Midbrain (tissue), 1 donor: ENCODE measurements at regions not wholly inside any gene's neighbourhood (a gene's known extent, or its start where the extent isn't known, plus 50 kb on each side); places are given as distances from the start of the nearest gene placed in this dataset.
"Not testable (repeated sequence)": the region's sequence is repeated elsewhere in the genome, so short reads cannot be mapped to it uniquely, and the experiment has no call there.

ENCODE experiments used
- DNase-seq: peaks from one replicate; lab custom pipeline; 2025; lab: John Stamatoyannopoulos, UW

DNA sequence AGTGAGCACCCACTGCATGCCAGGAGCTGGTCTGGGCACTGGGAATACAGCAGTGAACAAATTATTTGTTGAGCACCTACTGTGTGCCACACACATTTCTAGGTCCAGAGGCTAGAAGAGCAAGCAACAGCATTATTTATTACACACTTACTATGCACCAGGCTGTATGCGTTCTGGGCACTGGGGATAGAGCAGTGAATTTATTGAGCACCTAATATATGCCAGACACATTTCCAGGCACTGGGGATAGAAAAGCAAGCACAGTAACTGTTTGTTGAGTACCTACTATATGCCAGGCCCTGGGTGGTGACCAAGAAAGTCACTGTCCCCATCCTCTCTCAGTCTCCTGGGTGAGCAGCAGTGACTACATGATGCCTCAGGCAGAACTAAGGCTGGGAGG is 107.5 kb upstream of the NCOR2 start:
- no peak for DNase-seq

DNA sequence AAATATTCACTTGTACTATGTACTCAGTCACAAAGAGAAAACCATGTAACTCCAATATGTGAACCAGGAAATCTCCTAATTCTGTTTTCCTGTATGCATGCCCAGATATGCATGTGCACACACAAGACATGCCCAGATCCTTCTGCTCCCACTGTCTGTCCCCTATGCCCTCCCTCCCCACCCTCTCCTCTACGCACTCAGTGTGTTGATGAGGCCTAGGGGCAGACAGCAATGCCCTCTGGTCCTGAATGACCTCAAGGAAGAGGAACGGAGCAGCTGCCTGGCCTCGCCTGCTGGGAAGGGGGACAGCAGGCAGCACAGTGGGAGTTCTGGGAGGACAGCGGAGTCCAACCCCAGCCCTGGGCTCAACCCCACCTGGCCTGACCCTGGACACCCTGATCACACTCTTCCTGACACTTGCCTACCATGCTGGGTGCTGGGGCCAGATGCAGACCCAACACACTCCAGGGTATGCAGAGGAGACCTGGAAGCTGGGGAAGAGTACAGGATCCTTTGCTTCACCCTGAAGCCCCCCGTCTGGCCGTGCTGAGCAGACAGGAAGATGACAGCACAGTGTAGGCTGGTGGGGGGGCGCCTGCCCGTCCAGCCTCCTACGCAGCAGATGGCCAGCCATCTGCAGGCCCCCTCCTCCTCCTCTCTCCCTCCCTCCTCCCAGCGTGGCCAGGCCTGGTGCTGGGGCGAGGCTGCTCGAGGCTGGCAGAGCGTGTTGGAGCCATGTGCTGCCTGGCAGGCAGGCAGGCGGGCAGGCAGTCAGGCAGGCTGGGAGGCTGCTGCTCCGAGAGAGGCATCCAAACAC is 106.6 kb upstream of the NCOR2 start:
- DNase-seq: peak; percentile 86

- DNase-seq: not testable (repeated sequence)
These were observed 101.9 kb upstream of the NCOR2 start for GRCh38 chr12:124669271-124669721.

GRCh38 chr12:124668602-124669001 is 101.2 kb upstream of the NCOR2 start:
- DNase-seq: no peak

DNA sequence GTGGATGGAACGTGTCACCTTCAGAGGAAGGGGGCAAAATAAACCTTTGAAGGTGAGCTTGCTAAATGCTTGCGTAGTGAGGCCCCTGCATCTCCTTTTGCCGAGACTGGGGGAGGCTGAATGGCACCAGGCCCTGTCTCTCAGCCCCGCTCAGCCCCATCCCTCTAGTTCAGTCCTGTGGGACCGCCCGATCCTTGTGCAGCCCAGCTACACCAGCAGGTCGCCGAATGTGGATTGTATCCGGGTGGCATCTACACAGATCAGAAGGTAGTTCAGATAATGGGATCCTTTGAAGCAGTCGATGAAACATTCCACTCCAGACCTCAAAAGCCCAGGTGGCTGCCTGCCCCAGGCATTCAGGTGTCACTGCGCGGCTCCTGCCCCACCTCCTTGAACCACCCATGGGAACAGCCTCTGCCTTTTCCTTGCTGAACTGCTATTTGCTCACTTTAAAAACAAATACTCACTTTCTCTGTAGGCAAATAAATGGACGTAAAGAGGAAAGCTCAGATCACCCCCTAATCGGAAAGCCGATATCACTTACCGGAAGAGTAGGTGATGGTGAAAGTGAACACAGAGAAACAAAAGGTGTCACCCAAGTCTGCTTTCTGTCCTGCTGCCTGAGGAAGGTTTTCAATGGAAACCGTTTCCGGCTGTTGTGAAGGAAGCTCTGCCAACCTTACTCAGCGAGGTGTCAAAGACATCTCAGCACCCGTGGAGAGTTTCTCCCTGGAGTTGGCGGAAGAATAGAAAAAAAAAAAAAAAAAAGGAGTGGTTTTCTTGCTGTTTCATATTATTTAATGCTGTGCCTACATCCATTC is 100.3 kb upstream of the NCOR2 start:
- DNase-seq: no peak

- no peak for DNase-seq
These were observed 99.4 kb upstream of the NCOR2 start for GRCh38 chr12:124666722-124667259.

DNA sequence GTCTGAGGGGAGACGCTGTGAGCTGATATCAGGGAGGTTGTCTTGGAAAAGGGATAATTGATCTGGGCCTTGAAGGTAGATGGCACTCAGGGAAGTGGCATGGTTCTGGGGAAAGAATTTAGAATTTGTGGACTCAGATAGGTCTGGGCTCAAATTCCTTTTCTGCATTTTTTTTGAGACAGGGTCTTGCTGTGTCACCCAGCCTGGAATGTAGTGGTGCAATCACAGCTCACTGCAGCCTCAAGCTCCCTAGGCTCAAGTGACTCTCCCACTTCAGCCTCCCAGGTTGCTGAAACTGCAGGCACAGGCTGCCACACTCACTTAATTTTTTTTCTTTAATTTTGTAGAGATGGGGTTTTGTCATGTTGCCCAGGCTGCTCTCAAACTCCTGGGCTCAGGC is 98.1 kb upstream of the NCOR2 start:
- DNase-seq: no peak

DNA sequence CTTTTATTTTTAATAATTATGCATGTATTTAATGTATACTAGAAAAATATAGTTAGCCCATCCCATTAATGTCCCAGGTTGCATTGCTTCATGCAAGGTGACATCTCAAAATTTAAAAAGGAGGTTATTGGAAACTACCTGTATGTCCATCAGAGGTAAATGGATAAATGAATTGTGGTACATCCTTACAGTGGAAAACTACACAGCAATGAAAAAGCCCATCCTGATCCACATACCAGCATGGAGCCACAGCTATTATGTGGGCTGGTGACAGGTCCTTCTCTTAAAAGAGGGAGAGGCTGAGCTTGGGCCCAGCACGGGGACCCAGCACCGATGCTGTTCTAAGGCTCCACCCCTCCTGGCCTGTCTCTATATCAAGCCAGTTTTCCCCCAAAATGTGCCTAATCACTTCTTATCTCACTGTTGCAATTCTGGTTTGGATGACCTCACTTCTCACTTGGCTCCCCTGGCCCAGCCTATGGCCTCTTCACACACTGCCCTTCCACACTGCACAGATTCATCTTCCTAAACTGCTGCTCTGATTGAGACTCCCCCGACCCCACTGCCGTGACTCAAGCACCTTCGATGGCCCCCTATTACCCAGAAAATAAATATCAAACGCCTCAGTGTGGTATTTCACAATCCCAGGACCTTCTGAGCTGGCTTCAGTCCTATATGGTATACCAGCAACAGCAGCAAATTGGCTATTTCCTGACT is 97.1 kb upstream of the NCOR2 start:
- DNase-seq: no peak

DNA sequence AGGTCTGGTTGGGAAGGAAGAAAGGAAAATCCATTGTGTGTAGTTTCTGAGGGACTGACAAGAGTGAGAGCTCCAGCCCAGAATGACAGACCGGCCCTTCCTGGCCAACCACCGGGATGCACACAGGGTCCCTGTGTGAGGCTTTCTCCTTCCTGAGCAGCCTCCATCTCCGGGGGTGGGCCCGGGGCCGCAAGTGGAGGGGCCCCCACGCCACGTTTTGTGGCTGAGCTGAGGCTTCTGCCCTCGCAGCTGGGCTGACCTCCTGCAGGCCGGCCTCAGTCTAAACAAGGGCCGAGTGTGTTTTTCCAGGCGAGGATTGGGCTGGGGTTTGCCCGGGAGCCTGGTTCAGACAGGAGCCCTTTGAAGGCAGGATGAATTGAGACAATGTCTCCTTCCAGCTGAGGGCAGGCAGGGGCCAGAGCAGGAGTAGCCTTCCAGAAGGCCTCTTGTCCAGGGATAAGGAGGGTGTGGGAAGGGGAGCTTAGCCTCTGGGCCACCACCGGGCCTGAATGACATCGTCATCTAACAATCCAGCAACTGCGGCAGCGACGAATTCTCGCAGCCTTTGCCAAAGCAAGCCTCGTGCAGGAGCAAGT is 96.5 kb upstream of the NCOR2 start:
- peak; percentile 81 for DNase-seq

GRCh38 chr12:124663206-124663605 is 95.8 kb upstream of the NCOR2 start:
- DNase-seq: peak; percentile 28

DNA sequence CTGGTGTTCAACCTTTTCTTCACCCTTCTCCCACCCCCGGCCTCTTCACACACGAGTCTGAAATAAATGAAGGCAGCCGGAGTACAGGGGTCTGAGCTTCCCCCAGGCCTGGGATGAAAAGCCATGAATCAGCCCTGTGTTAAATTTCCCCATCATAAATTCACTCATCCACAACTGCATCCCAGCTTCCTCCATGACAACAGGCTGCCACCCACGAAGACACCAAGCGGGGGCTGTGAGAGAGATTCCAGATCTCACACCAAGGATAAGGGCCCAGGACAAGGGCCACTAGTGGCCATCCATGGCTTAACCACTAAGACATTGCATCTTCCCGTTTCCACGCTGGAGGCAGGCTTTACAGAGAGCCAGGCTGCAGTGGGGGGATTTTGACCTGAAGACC is 93.9 kb upstream of the NCOR2 start:
- peak; percentile 42 for DNase-seq

GRCh38 chr12:124660851-124661250 is 93.4 kb upstream of the NCOR2 start:
- no peak for DNase-seq

- DNase-seq: no peak
These were observed 91.5 kb upstream of the NCOR2 start for GRCh38 chr12:124658806-124659402.

GRCh38 chr12:124658302-124658701 is 90.9 kb upstream of the NCOR2 start:
- no peak for DNase-seq

GRCh38 chr12:124656947-124657434 is 89.6 kb upstream of the NCOR2 start:
- no peak for DNase-seq

DNA sequence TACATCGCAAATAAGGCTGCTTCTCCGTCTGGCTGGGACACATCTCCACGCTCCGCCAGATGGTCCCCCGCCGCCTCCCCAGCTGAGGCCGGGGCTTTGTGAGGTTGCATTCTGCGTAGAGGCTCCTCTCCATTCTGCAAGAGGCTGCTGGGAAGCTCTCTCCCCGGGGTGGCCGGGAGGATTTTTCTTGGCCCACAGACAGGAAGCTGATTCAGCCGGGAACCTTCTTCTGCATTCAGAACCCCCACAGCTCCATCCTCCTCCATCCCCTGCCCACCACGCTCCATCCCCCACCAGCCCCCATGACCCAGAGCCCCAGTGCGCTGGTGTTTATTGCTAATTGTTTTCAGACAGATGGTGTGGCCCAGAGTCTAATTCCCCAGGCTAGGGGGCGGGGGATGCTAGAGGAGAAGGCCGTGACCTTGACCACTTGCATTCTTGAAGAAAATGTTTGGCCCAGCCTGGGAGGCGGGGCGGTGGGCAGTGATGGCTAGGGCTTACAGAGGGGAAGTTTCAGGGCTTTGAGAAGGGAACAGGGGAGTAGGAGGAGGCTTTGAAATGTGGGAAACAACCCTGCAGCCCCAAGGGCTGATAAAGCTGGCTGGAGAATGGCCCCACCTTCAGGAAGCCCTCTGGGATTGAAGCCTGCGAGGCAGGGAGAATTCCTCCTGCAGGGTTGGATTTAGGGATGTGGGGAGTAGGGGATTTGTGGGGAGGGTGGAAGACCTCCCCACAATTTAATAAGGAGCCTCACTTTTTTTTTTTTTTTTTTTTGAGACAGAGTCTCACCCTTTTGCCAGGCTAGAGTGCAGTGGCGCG is 88.5 kb upstream of the NCOR2 start:
- DNase-seq: peak; percentile 78

DNA sequence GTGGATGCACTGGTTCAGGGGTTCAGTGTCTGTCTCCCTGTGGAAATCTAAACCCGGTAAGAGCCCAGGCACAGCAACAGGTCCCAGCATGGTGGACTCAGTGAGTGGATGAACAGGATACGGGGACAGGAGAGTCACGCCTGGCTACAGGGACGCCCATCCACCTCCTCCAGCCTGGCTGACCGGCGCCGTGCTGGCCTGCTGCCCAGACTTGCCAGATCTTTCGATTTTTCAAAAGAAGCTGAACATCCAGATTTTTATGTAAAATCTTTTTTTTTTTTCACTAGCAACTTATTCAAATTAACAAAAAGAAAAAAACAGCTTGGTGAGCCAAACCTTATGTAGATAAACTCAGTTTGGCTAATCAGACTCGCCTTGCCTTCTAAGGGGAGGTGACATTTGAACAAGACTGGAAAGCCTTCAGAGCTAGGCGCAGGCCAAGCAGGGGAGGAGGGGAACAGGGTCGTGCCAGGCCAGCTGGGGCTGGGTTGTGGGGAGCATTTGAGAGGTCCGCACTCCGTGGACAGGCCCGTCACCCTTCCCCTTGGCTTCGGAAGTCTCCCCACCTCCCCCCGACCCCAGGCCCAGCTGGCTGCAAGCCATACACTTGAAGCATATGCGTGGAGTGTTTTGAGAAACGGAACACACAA is 87.8 kb upstream of the NCOR2 start:
- DNase-seq: peak; percentile 77

GRCh38 chr12:124654666-124655047 is 87.2 kb upstream of the NCOR2 start:
- no peak for DNase-seq

- DNase-seq: no peak
These were observed 85.9 kb upstream of the NCOR2 start for GRCh38 chr12:124653169-124653931.
